SJSA1 (cell line): ENCODE measurements at regions not wholly inside any gene's neighbourhood (a gene's known extent, or its start where the extent isn't known, plus 50 kb on each side); places are given as distances from the start of the nearest gene placed in this dataset.
"Not testable (repeated sequence)": the region's sequence is repeated elsewhere in the genome, so short reads cannot be mapped to it uniquely, and the experiment has no call there.

Experiments used
- DNase-seq, 2 experiments: peaks; one replicate each; pipeline ENCODE4 v3.0.0-alpha.2; 2015 to 2020; ENCODE audit warnings: low spot score in 2 of 2, low read depth in 1 of 2
- H3K27ac ChIP-seq: fragments of 250-450 bp; sonication (Bioruptor Pico); 2 replicates; pipeline ENCODE4 v1.5.1; 2020; ENCODE audit warnings: mild to moderate bottlenecking, moderate library complexity
- H3K27me3 ChIP-seq: fragments of 250-450 bp; sonication (Bioruptor Pico); replicated peaks from 2 replicates; pipeline ENCODE4 v1.5.1; 2020; ENCODE audit warnings: mild to moderate bottlenecking, moderate library complexity
- H3K36me3 ChIP-seq: fragments of 250-450 bp; sonication (Bioruptor Pico); 2 replicates; pipeline ENCODE4 v1.5.1; 2020; ENCODE audit warnings: mild to moderate bottlenecking
- H3K4me1 ChIP-seq: fragments of 250-450 bp; sonication (Bioruptor Pico); replicated peaks from 2 replicates; pipeline ENCODE4 v1.6.1; 2021; ENCODE audit warnings: mild to moderate bottlenecking
- H3K4me3 ChIP-seq: fragments of 250-450 bp; sonication (Bioruptor Pico); 2 replicates; pipeline ENCODE4 v1.5.1; 2020; ENCODE audit warnings: mild to moderate bottlenecking
- H3K9me3 ChIP-seq: fragments of 250-450 bp; sonication (Bioruptor Pico); replicated peaks from 2 replicates; pipeline ENCODE4 v1.5.1; 2020; ENCODE audit warnings: mild to moderate bottlenecking

GRCh38 chr7:81473236-81473635 is 296.6 kb downstream of the HGF start:
- no peaks in the 10 kb centered on the region for H3K36me3 ChIP-seq
- H3K27me3 ChIP-seq = no peaks in the 10 kb centered on the region
- H3K9me3 ChIP-seq = no peaks in the 10 kb centered on the region
- no peaks in the 10 kb centered on the region for H3K4me1 ChIP-seq
- DNase-seq = no peak
- H3K4me3 ChIP-seq = no peak overlapping the region
- H3K27ac ChIP-seq = no peak overlapping the region

- no peaks in the 10 kb centered on the region for H3K4me1 ChIP-seq
These were observed 299.0 kb downstream of the HGF start for GRCh38 chr7:81470724-81471379.

GRCh38 chr7:81469869-81470723 is 299.8 kb downstream of the HGF start:
- Histone ChIP-seq H3K4me3 (no peak overlapping the region), H3K9me3 (no peaks in the 10 kb centered on the region), H3K27me3 (no peaks in the 10 kb centered on the region), H3K4me1 (no peaks in the 10 kb centered on the region), H3K36me3 (no peaks in the 10 kb centered on the region), H3K27ac (no peak overlapping the region)
- DNase-seq = peak; percentile 46 to 69

More at GRCh38 chr7:81470724-81471379, 299.0 kb downstream of the HGF start:
- Histone ChIP-seq H3K36me3 (no peaks in the 10 kb centered on the region), H3K9me3 (no peaks in the 10 kb centered on the region), H3K27me3 (no peaks in the 10 kb centered on the region), H3K4me3 (no peak overlapping the region), H3K27ac (no peak overlapping the region)
- DNase-seq = no peak

GRCh38 chr7:81469153-81469868 is 300.5 kb downstream of the HGF start:
- H3K4me1 ChIP-seq = no peaks in the 10 kb centered on the region
- no peak overlapping the region for H3K4me3 ChIP-seq
- no peaks in the 10 kb centered on the region for H3K9me3 ChIP-seq
- H3K36me3 ChIP-seq = no peaks in the 10 kb centered on the region
- DNase-seq = no peak
- H3K27me3 ChIP-seq = no peaks in the 10 kb centered on the region
- H3K27ac ChIP-seq = no peak overlapping the region

GRCh38 chr7:81468526-81468925 is 301.3 kb downstream of the HGF start:
- Histone ChIP-seq H3K9me3 (no peaks in the 10 kb centered on the region), H3K36me3 (no peaks in the 10 kb centered on the region), H3K4me3 (no peak overlapping the region), H3K27ac (no peak overlapping the region), H3K4me1 (no peaks in the 10 kb centered on the region), H3K27me3 (no peaks in the 10 kb centered on the region)
- DNase-seq = no peak

GRCh38 chr7:81467964-81468363 is 301.9 kb downstream of the HGF start:
- Histone ChIP-seq H3K4me1 (no peaks in the 10 kb centered on the region; the same call in 1 of the 2 replicates), H3K27ac (no peak overlapping the region), H3K36me3 (no peaks in the 10 kb centered on the region), H3K9me3 (no peaks in the 10 kb centered on the region), H3K27me3 (no peaks in the 10 kb centered on the region), H3K4me3 (no peak overlapping the region)
- no peak for DNase-seq

GRCh38 chr7:81462672-81463071 is 307.2 kb downstream of the HGF start:
- no peaks in the 10 kb centered on the region for H3K36me3 ChIP-seq
- H3K4me3 ChIP-seq = no peak overlapping the region
- H3K27ac ChIP-seq = no peak overlapping the region
- H3K9me3 ChIP-seq = no peaks in the 10 kb centered on the region
- DNase-seq = peak in 1 of 2 experiments; percentile 16
- H3K4me1 ChIP-seq = no peaks in the 10 kb centered on the region; the same call in 1 of the 2 replicates
- no peaks in the 10 kb centered on the region for H3K27me3 ChIP-seq

- no peak for DNase-seq
- no peaks in the 10 kb centered on the region; the same call in 1 of the 2 replicates for H3K4me1 ChIP-seq
- H3K36me3 ChIP-seq = no peaks in the 10 kb centered on the region
- no peak overlapping the region for H3K27ac ChIP-seq
- H3K27me3 ChIP-seq = no peaks in the 10 kb centered on the region
- H3K9me3 ChIP-seq = no peaks in the 10 kb centered on the region
- no peak overlapping the region for H3K4me3 ChIP-seq
These were observed 309.4 kb downstream of the HGF start for GRCh38 chr7:81460250-81461045.

GRCh38 chr7:81459485-81459884 is 310.4 kb downstream of the HGF start:
- Histone ChIP-seq H3K36me3 (no peaks in the 10 kb centered on the region), H3K4me1 (no peaks in the 10 kb centered on the region; the same call in 1 of the 2 replicates), H3K9me3 (no peaks in the 10 kb centered on the region), H3K4me3 (no peak overlapping the region), H3K27ac (no peak overlapping the region), H3K27me3 (no peaks in the 10 kb centered on the region)
- no peak for DNase-seq

GRCh38 chr7:81457852-81458522 is 311.9 kb downstream of the HGF start:
- DNase-seq = no peak

GRCh38 chr7:81453770-81454169 is 316.1 kb downstream of the HGF start:
- not testable (repeated sequence) for H3K9me3 ChIP-seq, H3K27ac ChIP-seq, H3K4me1 ChIP-seq, H3K4me3 ChIP-seq, H3K27me3 ChIP-seq, DNase-seq, H3K36me3 ChIP-seq

More at GRCh38 chr7:81457852-81458522, 311.9 kb downstream of the HGF start:
- Histone ChIP-seq H3K27me3 (no peaks in the 10 kb centered on the region), H3K27ac (no peak overlapping the region), H3K9me3 (no peaks in the 10 kb centered on the region), H3K4me1 (no peaks in the 10 kb centered on the region; the same call in 1 of the 2 replicates), H3K4me3 (no peak overlapping the region), H3K36me3 (no peaks in the 10 kb centered on the region)

- H3K4me1 ChIP-seq = no peaks in the 10 kb centered on the region
- H3K36me3 ChIP-seq = no peaks in the 10 kb centered on the region
- H3K9me3 ChIP-seq = no peaks in the 10 kb centered on the region
- H3K4me3 ChIP-seq = no peak overlapping the region
- no peak overlapping the region for H3K27ac ChIP-seq
- H3K27me3 ChIP-seq = no peaks in the 10 kb centered on the region
- DNase-seq = no peak
These were observed 320.7 kb downstream of the HGF start for GRCh38 chr7:81449105-81449504.
